GM19463 (cell line): ENCODE measurements at regions not wholly inside any gene's neighbourhood (a gene's known extent, or its start where the extent isn't known, plus 50 kb on each side); places are given as distances from the start of the nearest gene placed in this dataset.

Source experiments
- ATAC-seq: cut with Tn5 transposase; IDR thresholded peaks from one replicate; pipeline ENCODE4 v1.9.1; 2021; ENCODE audit warnings: mild to moderate bottlenecking, moderate library complexity; ENCODE audit not compliant: unreplicated experiment

GRCh38 chr4:126935801-126936200 is 697.0 kb upstream of the INTU start:
- no peak for ATAC-seq

GRCh38 chr4:126937342-126937741 is 695.4 kb upstream of the INTU start:
- no peak for ATAC-seq

GRCh38 chr4:126937846-126938422 is 694.8 kb upstream of the INTU start:
- no peak for ATAC-seq

- no peak for ATAC-seq
Observed at GRCh38 chr4:126939401-126939800, 693.4 kb upstream of the INTU start.

GRCh38 chr4:126947536-126947935 is 685.2 kb upstream of the INTU start:
- ATAC-seq = no peak

- no peak for ATAC-seq
Observed at GRCh38 chr4:126954537-126955291, 678.0 kb upstream of the INTU start.

- ATAC-seq = no peak
Observed at GRCh38 chr4:126955292-126956183, 677.2 kb upstream of the INTU start.

GRCh38 chr4:126956184-126956897 is 676.4 kb upstream of the INTU start:
- ATAC-seq = no peak

- ATAC-seq = no peak
Observed at GRCh38 chr4:126957556-126957955, 675.2 kb upstream of the INTU start.

GRCh38 chr4:126957987-126958386 is 674.8 kb upstream of the INTU start:
- no peak for ATAC-seq

- no peak for ATAC-seq
Observed at GRCh38 chr4:126958482-126958881, 674.3 kb upstream of the INTU start.

GRCh38 chr4:126959056-126959745 is 673.6 kb upstream of the INTU start:
- no peak for ATAC-seq

GRCh38 chr4:126960760-126961159 is 672.0 kb upstream of the INTU start:
- no peak for ATAC-seq

- no peak for ATAC-seq
Observed at GRCh38 chr4:126961661-126962060, 671.1 kb upstream of the INTU start.

- ATAC-seq = no peak
Observed at GRCh38 chr4:126965877-126966276, 666.9 kb upstream of the INTU start.

GRCh38 chr4:126969360-126970235 is 663.2 kb upstream of the INTU start:
- no peak for ATAC-seq

GRCh38 chr4:126973201-126973600 is 659.6 kb upstream of the INTU start:
- no peak for ATAC-seq

GRCh38 chr4:126976850-126977632 is 655.7 kb upstream of the INTU start:
- no peak for ATAC-seq

GRCh38 chr4:126986005-126986404 is 646.8 kb upstream of the INTU start:
- no peak for ATAC-seq
